ENCODE measurements at regions not wholly inside any gene's neighbourhood (a gene's known extent, or its start where the extent isn't known, plus 50 kb on each side); places are given as distances from the start of the nearest gene placed in this dataset.

DNA sequence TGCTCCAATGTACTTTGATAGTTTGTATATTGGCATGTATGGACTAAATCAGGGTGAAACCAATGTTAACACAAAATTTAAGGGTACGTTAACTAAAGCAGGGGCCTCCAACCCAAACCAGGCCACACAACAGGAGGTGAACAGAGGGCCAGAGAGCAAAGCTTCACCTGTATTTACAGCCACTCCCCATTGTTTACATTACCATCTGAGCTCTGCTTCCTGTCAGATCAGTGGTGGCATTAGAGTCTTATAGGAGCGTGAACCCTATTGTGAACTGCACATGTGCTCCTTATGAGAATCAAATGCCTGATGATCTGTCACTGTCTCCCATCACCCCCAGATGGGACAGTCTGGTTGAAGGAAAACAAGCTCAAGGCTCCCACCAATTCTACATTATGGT lies 62.0 kb upstream of the SCIN start:
- TF ChIP-seq, protein P1, sequence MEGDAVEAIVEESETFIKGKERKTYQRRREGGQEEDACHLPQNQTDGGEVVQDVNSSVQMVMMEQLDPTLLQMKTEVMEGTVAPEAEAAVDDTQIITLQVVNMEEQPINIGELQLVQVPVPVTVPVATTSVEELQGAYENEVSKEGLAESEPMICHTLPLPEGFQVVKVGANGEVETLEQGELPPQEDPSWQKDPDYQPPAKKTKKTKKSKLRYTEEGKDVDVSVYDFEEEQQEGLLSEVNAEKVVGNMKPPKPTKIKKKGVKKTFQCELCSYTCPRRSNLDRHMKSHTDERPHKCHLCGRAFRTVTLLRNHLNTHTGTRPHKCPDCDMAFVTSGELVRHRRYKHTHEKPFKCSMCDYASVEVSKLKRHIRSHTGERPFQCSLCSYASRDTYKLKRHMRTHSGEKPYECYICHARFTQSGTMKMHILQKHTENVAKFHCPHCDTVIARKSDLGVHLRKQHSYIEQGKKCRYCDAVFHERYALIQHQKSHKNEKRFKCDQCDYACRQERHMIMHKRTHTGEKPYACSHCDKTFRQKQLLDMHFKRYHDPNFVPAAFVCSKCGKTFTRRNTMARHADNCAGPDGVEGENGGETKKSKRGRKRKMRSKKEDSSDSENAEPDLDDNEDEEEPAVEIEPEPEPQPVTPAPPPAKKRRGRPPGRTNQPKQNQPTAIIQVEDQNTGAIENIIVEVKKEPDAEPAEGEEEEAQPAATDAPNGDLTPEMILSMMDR (IDR thresholded peaks at IDR 0.05; ENCODE audit: low read depth, low read length), result no peak
- TF ChIP-seq EZH2phosphoT487 (IDR thresholded peaks at IDR 0.05; ENCODE audit: low read depth), result no peak

All from OCI-LY3 (cell line).